ENCODE measurements at regions not wholly inside any gene's neighbourhood (a gene's known extent, or its start where the extent isn't known, plus 50 kb on each side); places are given as distances from the start of the nearest gene placed in this dataset.

- no peak for TF ChIP-seq CTCF (IDR thresholded peaks at IDR 0.05; ENCODE audit: poor library complexity, severe bottlenecking)
- TF ChIP-seq POLR2AphosphoS5 (IDR thresholded peaks at IDR 0.05) = no peak
- TF ChIP-seq EP300 (conservative IDR thresholded peaks at IDR 0.05; ENCODE audit: poor library complexity, severe bottlenecking) = no peak
- no peak for TF ChIP-seq REST (IDR thresholded peaks at IDR 0.05; ENCODE audit: borderline replicate concordance)
- TF ChIP-seq EZH2 (IDR thresholded peaks at IDR 0.05; ENCODE audit: borderline replicate concordance, insufficient read depth, low read length, poor library complexity, severe bottlenecking) = no peak
- TF ChIP-seq RAD21 (conservative IDR thresholded peaks at IDR 0.05) = no peak
- TF ChIP-seq TAF1 (IDR thresholded peaks at IDR 0.05; ENCODE audit: low read depth) = no peak
- no peak for TF ChIP-seq SMC3 (conservative IDR thresholded peaks at IDR 0.05; ENCODE audit: poor library complexity)
These were observed 146.7 kb upstream of the MGMT start for GRCh38 chr10:129320340-129320739.
